Neural cell (in vitro differentiated cells): ENCODE measurements at regions not wholly inside any gene's neighbourhood (a gene's known extent, or its start where the extent isn't known, plus 50 kb on each side); places are given as distances from the start of the nearest gene placed in this dataset.

ENCODE experiments used
- H2AFZ ChIP-seq: fragments of 200-600, 300-800 bp; sonication (generic), shearing (Covaris generic); 2 replicates; pipeline ENCODE4 v1.6.0; 2014; ENCODE audit warnings: low read depth, mild to moderate bottlenecking, antibody characterized with exemption, low read length, moderate library complexity
- H3F3A ChIP-seq: fragments of 200-600 bp; shearing (Covaris generic); 2 replicates; pipeline ENCODE4 v1.6.1; 2016; ENCODE audit warnings: mild to moderate bottlenecking, moderate library complexity, mixed read lengths, antibody characterized with exemption, low read length; ENCODE audit not compliant: insufficient read depth, poor library complexity, severe bottlenecking
- H3K27ac ChIP-seq: fragments of 200-600, 300-800 bp; sonication (generic), shearing (Covaris generic); 2 replicates; pipeline ENCODE4 v1.5.1; 2014; ENCODE audit warnings: mild to moderate bottlenecking, low read length, moderate library complexity
- H3K27me3 ChIP-seq: fragments of 300-800, 200-600 bp; sonication (generic), shearing (Covaris generic); 2 replicates; pipeline ENCODE4 v1.6.0; 2014; ENCODE audit warnings: mild to moderate bottlenecking, low read depth, low read length, moderate library complexity; ENCODE audit not compliant: insufficient read depth
- H3K36me3 ChIP-seq: fragments of 300-800, 200-600 bp; sonication (generic), shearing (Covaris generic); 2 replicates; pipeline ENCODE4 v1.5.1; 2014; ENCODE audit warnings: mild to moderate bottlenecking, antibody characterized with exemption, low read length, moderate library complexity; ENCODE audit not compliant: insufficient read depth
- H3K4me2 ChIP-seq: fragments of 300-800, 200-600 bp; sonication (generic), shearing (Covaris generic); 2 replicates; pipeline ENCODE4 v1.6.0; 2014; ENCODE audit warnings: mild to moderate bottlenecking, low read length
- H3K4me3 ChIP-seq: fragments of 300-800, 200-600 bp; sonication (generic), shearing (Covaris generic); 2 replicates; pipeline ENCODE4 v1.5.1; 2014; ENCODE audit warnings: mild to moderate bottlenecking, low read length, moderate library complexity
- H3K79me2 ChIP-seq: fragments of 200-600 bp; shearing (Covaris generic); replicated peaks from 2 replicates; pipeline ENCODE4 v1.6.0; 2014; ENCODE audit warnings: mild to moderate bottlenecking, low read length, moderate library complexity; ENCODE audit not compliant: insufficient read depth
- H3K9ac ChIP-seq: fragments of 300-800, 200-600 bp; sonication (generic), shearing (Covaris generic); 2 replicates; pipeline ENCODE4 v1.6.1; 2016; ENCODE audit warnings: mild to moderate bottlenecking, low read length, mixed read lengths
- H3K9me2 ChIP-seq: fragments of 200-600 bp; shearing (Covaris generic); 2 replicates; pipeline ENCODE4 v1.6.1; 2016; ENCODE audit warnings: mild to moderate bottlenecking, low read length, mixed read lengths; ENCODE audit not compliant: insufficient read depth
- H3K9me3 ChIP-seq: fragments of 200-600, 300-800 bp; sonication (generic), shearing (Covaris generic); 2 replicates; pipeline ENCODE4 v1.6.1; 2016; ENCODE audit warnings: mild to moderate bottlenecking, mixed run types, low read length, moderate library complexity, mixed read lengths
- H4K20me1 ChIP-seq: fragments of 200-600 bp; shearing (Covaris generic); 2 replicates; pipeline ENCODE4 v1.6.1; 2016; ENCODE audit warnings: mild to moderate bottlenecking, mixed run types; ENCODE audit not compliant: insufficient read depth
- CTCF ChIP-seq: fragments of 450-650 bp; IDR thresholded peaks from 2 replicates; pipeline ENCODE4 v1.5.1; 2014; ENCODE audit warnings: antibody characterized with exemption, mild to moderate bottlenecking, moderate library complexity; ENCODE audit not compliant: poor library complexity, severe bottlenecking
- EP300 ChIP-seq: fragments of 450-650 bp; conservative IDR thresholded peaks from 2 replicates; pipeline ENCODE4 v1.6.1; 2014; ENCODE audit warnings: antibody characterized with exemption, mild to moderate bottlenecking, moderate library complexity; ENCODE audit not compliant: poor library complexity, severe bottlenecking
- EZH2 ChIP-seq: fragments of 200-600, 300-800 bp; shearing (Covaris generic), sonication (generic); IDR thresholded peaks from 2 replicates; pipeline ENCODE4 v1.6.1; 2014; ENCODE audit warnings: antibody characterized with exemption, low read length, borderline replicate concordance, mild to moderate bottlenecking; ENCODE audit not compliant: insufficient read depth, poor library complexity, severe bottlenecking
- MXI1 ChIP-seq: fragments of 450-650 bp; conservative IDR thresholded peaks from 2 replicates; pipeline ENCODE4 v1.6.1; 2014; ENCODE audit warnings: antibody characterized with exemption, mild to moderate bottlenecking; ENCODE audit not compliant: poor library complexity, severe bottlenecking
- POLR2AphosphoS5 ChIP-seq: IDR thresholded peaks from 2 replicates; pipeline ENCODE4 v1.6.1; 2012
- RAD21 ChIP-seq: fragments of 450-650 bp; conservative IDR thresholded peaks from 2 replicates; pipeline ENCODE4 v1.6.1; 2014; ENCODE audit warnings: antibody characterized with exemption, mild to moderate bottlenecking, moderate library complexity
- REST ChIP-seq: IDR thresholded peaks from 2 replicates; pipeline ENCODE4 v1.6.1; 2012; ENCODE audit warnings: borderline replicate concordance
- SMC3 ChIP-seq: fragments of 450-650 bp; conservative IDR thresholded peaks from 2 replicates; pipeline ENCODE4 v1.6.1; 2014; ENCODE audit warnings: antibody characterized with exemption, mild to moderate bottlenecking, moderate library complexity; ENCODE audit not compliant: poor library complexity
- TAF1 ChIP-seq: IDR thresholded peaks from 2 replicates; pipeline ENCODE4 v1.6.1; 2012; ENCODE audit warnings: low read depth

- TF ChIP-seq RAD21 (no peak), SMC3 (no peak), EZH2 (no peak), POLR2AphosphoS5 (no peak), TAF1 (no peak), MXI1 (no peak), CTCF (no peak), EP300 (no peak), REST (no peak)
- Histone ChIP-seq H3K79me2 (no peaks in the 10 kb centered on the region), H3K27ac (no peak overlapping the region), H3K36me3 (no peaks in the 10 kb centered on the region), H3F3A (no peaks in the 10 kb centered on the region), H2AFZ (no peak overlapping the region), H3K9me2 (no peaks in the 10 kb centered on the region), H3K4me3 (no peak overlapping the region), H3K27me3 (no peaks in the 10 kb centered on the region), H4K20me1 (no peaks in the 10 kb centered on the region), H3K9ac (no peak overlapping the region), H3K4me2 (no peak overlapping the region), H3K9me3 (no peaks in the 10 kb centered on the region)
These were observed 73.5 kb upstream of the ABI3BP start for GRCh38 chr3:101066711-101067129.

GRCh38 chr3:101065962-101066361 is 72.7 kb upstream of the ABI3BP start:
- no peaks in the 10 kb centered on the region for H3K36me3 ChIP-seq
- no peaks in the 10 kb centered on the region for H4K20me1 ChIP-seq
- no peaks in the 10 kb centered on the region for H3F3A ChIP-seq
- no peaks in the 10 kb centered on the region for H3K9me3 ChIP-seq
- H3K27me3 ChIP-seq: no peaks in the 10 kb centered on the region
- H2AFZ ChIP-seq: no peak overlapping the region
- H3K4me2 ChIP-seq: no peak overlapping the region
- H3K9ac ChIP-seq: no peak overlapping the region
- no peak overlapping the region for H3K4me3 ChIP-seq
- H3K79me2 ChIP-seq: no peaks in the 10 kb centered on the region
- no peaks in the 10 kb centered on the region for H3K9me2 ChIP-seq
- H3K27ac ChIP-seq: no peak overlapping the region
- TF ChIP-seq EP300 (no peak), POLR2AphosphoS5 (no peak), REST (no peak), TAF1 (no peak), RAD21 (no peak), MXI1 (no peak), CTCF (no peak), EZH2 (no peak), SMC3 (no peak)
